ENCODE measurements at regions not wholly inside any gene's neighbourhood (a gene's known extent, or its start where the extent isn't known, plus 50 kb on each side); places are given as distances from the start of the nearest gene placed in this dataset.
A peak's percentile ranks its signal among the peaks of the same experiment; 100 is the strongest.

DNA sequence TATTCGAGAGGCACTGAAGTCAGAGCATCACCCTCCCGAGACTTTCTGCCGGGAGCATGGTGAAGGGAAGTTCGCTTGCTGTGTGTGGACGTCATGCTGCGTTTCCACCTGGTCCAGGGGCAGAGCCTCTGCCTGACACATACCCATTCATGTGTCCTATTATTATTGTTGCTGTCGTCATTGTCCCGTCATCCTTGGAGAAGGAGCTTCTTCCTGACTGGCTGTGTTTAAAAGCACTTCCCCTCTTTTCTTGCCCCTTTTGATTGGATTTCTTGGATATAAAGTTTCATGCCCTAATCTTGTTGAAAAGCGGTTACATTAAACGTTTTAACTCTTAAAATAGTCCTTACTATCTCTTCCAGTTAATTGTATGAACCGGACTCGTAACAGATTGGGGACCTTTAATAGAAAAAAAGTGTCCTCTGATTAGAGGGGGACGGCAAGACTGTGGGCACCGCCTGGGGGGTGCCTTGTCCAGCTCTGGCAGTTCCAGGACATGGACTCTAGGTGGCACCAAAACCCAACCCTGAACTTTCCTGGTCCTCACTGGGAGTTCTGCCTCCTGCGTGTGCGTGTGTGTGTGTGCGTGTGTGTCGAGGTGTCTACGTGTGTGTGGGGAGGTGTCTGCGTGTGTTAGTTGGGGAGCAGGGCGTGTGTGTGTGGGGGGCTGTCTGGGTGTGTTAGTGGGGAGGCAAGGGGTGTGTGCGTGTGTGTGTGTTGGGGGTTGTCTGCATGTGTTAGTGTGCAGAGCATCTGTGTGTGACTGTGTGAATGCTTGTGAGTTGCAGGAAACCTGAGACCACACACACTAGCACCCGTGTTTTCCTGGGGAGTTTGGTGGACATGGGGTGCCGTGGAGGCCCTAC, 133.3 kb upstream of the CIBAR2 start:
- no peak overlapping the region for H3K27ac ChIP-seq
- peak; percentile 67 to 80 for DNase-seq (ENCODE audit: low read depth in 1 of 2, low spot score in 1 of 2)
- H3K27me3 ChIP-seq, result no peaks in the 10 kb centered on the region
- TF ChIP-seq, protein P1, sequence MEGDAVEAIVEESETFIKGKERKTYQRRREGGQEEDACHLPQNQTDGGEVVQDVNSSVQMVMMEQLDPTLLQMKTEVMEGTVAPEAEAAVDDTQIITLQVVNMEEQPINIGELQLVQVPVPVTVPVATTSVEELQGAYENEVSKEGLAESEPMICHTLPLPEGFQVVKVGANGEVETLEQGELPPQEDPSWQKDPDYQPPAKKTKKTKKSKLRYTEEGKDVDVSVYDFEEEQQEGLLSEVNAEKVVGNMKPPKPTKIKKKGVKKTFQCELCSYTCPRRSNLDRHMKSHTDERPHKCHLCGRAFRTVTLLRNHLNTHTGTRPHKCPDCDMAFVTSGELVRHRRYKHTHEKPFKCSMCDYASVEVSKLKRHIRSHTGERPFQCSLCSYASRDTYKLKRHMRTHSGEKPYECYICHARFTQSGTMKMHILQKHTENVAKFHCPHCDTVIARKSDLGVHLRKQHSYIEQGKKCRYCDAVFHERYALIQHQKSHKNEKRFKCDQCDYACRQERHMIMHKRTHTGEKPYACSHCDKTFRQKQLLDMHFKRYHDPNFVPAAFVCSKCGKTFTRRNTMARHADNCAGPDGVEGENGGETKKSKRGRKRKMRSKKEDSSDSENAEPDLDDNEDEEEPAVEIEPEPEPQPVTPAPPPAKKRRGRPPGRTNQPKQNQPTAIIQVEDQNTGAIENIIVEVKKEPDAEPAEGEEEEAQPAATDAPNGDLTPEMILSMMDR (IDR thresholded peaks at IDR 0.05; ENCODE audit: low read depth, low read length), result peak; percentile 97
- peaks cover 9% of the 10 kb centered on the region for H3K4me1 ChIP-seq (ENCODE audit: low read depth)
- H3K36me3 ChIP-seq, result no peaks in the 10 kb centered on the region
- H3K9me3 ChIP-seq (ENCODE audit: low read depth), result no peaks in the 10 kb centered on the region
- H3K4me3 ChIP-seq, result no peak overlapping the region

GRCh38 chr16:85246473-85246872, 134.2 kb upstream of the CIBAR2 start:
- Histone ChIP-seq H3K4me1 (ENCODE audit: low read depth) (peaks cover 8% of the 10 kb centered on the region), H3K27me3 (no peaks in the 10 kb centered on the region), H3K36me3 (no peaks in the 10 kb centered on the region), H3K27ac (no peak overlapping the region), H3K9me3 (ENCODE audit: low read depth) (no peaks in the 10 kb centered on the region), H3K4me3 (no peak overlapping the region)
- DNase-seq (ENCODE audit: low read depth in 1 of 2, low spot score in 1 of 2), result no peak
- TF ChIP-seq, protein P1 (IDR thresholded peaks at IDR 0.05; ENCODE audit: low read depth, low read length), result no peak

DNA sequence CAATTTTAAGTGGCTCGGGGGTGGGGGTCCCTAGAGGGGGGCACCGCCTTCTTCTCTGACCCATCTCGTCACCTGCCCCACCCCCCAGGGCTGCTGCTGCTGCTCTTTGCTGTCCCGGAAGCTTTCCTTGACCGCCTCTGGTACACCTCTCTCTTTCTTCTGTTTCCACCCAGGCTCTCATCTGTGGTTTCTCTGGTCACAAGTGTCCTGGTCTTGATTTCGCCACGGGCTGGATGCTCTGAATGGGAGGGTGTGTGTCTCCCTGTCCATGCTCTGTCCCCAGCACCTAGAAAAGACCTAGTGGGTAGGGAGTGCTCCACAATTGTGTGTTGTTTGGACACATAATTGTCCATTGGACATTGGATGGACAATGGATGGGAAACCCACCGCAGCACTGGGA, 134.7 kb upstream of the CIBAR2 start:
- no peak overlapping the region for H3K4me3 ChIP-seq
- H3K36me3 ChIP-seq, result no peaks in the 10 kb centered on the region
- H3K4me1 ChIP-seq (ENCODE audit: low read depth), result peaks cover 8% of the 10 kb centered on the region
- no peak overlapping the region for H3K27ac ChIP-seq
- no peaks in the 10 kb centered on the region for H3K9me3 ChIP-seq (ENCODE audit: low read depth)
- TF ChIP-seq, protein P1 (IDR thresholded peaks at IDR 0.05; ENCODE audit: low read depth, low read length), result no peak
- no peak for DNase-seq (ENCODE audit: low read depth in 1 of 2, low spot score in 1 of 2)
- H3K27me3 ChIP-seq, result no peaks in the 10 kb centered on the region

DNA sequence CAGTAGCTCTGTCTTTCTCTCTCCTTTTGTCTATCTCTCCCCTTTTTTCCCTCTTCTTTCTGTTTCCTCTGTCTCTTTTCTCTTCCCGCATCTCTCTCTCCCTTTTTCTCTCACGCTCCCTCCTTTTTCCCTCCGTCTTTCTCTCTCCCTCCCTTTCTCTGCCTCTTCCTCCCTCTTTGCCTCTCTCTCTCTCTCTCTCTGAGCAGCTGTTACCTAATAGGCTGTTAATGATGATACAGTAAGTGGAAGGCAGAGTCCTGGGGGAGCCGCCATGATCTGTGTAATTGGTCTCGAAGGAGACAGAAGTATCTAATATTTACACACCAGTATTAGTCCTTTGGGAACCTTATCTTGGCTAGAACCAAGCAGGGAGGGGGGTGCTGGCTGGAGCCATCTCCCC, 136.1 kb upstream of the CIBAR2 start:
- Histone ChIP-seq H3K4me3 (no peak overlapping the region), H3K9me3 (ENCODE audit: low read depth) (no peaks in the 10 kb centered on the region), H3K4me1 (ENCODE audit: low read depth) (peaks cover 8% of the 10 kb centered on the region), H3K27me3 (no peaks in the 10 kb centered on the region), H3K27ac (no peak overlapping the region), H3K36me3 (no peaks in the 10 kb centered on the region)
- TF ChIP-seq, protein P1 (IDR thresholded peaks at IDR 0.05; ENCODE audit: low read depth, low read length), result no peak
- DNase-seq (ENCODE audit: low read depth in 1 of 2, low spot score in 1 of 2), result no peak

DNA sequence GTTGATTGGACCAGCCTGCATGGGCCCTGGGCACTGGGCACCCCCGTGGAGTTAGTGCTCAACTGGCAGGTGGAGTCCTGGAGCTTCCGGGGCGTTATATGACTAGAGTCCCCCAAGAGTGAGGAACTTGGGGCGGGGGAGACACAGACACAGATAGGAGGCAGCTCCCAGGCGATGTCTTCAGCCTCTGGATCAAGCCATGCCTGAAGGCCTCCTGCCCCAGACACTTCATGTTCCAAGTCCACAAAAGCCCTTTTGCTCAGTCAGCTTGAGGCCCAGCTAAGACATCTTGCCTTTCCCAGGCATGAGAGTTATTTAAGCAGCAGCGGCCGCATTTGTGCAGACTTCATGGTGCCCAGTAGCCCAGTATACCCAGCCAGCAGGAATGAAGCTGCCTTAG, 136.6 kb upstream of the CIBAR2 start:
- Histone ChIP-seq H3K27ac (no peak overlapping the region), H3K27me3 (no peaks in the 10 kb centered on the region), H3K9me3 (ENCODE audit: low read depth) (no peaks in the 10 kb centered on the region), H3K4me1 (ENCODE audit: low read depth) (peaks cover 8% of the 10 kb centered on the region), H3K4me3 (no peak overlapping the region), H3K36me3 (no peaks in the 10 kb centered on the region)
- DNase-seq (ENCODE audit: low read depth in 1 of 2, low spot score in 1 of 2), result no peak
- TF ChIP-seq, protein P1 (IDR thresholded peaks at IDR 0.05; ENCODE audit: low read depth, low read length), result no peak
